Gastrocnemius medialis (tissue), 4 donors: ENCODE measurements at regions not wholly inside any gene's neighbourhood (a gene's known extent, or its start where the extent isn't known, plus 50 kb on each side); places are given as distances from the start of the nearest gene placed in this dataset.

Experiments used
- ATAC-seq, 2 donors: fragments of 150-250 bp; one replicate each; pipeline ENCODE4 v1.9.1; 2016
- DNase-seq, 2 donors: peaks; one replicate each; pipeline ENCODE4 v3.0.0-alpha.2; 2019
- H3K27ac ChIP-seq, 4 donors: fragments of 200-600 bp; sonication (generic); 1 replicate in 1 of 4; 2 replicates in 3 of 4; pipeline ENCODE4 v1.5.1; 2016 to 2018; ENCODE audit warnings: mild to moderate bottlenecking in 2 of 4, moderate library complexity in 1 of 4
- H3K27me3 ChIP-seq, 3 donors: fragments of 200-600 bp; sonication (generic) in 2 of 3; 1 replicate in 1 of 3; 2 replicates in 2 of 3; pipeline versions ENCODE4 v1.5.1 to v1.6.0; 2016 to 2019; ENCODE audit warnings: mild to moderate bottlenecking in 1 of 3, moderate library complexity in 1 of 3
- H3K36me3 ChIP-seq, 2 donors: fragments of 200-600 bp; sonication (generic) in 1 of 2; one replicate each; pipeline ENCODE4 v1.5.1; 2017 to 2018
- H3K4me1 ChIP-seq, 2 donors: fragments of 200-600 bp; sonication (generic) in 1 of 2; one replicate each; pipeline ENCODE4 v1.5.1; 2016 to 2017; ENCODE audit warnings: mild to moderate bottlenecking in 2 of 2
- H3K4me3 ChIP-seq, 4 donors: fragments of 200-600 bp; sonication (generic) in 3 of 4; 1 replicate in 1 of 4; 2 replicates in 3 of 4; pipeline ENCODE4 v1.5.1; 2016 to 2019; ENCODE audit warnings: mild to moderate bottlenecking in 2 of 4
- H3K9me3 ChIP-seq, 3 donors: fragments of 200-600 bp; sonication (generic) in 2 of 3; 1 replicate in 1 of 3; 2 replicates in 2 of 3; pipeline ENCODE4 v1.5.1; 2016 to 2019
- POLR2A ChIP-seq, 2 donors: fragments of 450-650 bp; IDR thresholded peaks; one replicate each; pipeline ENCODE4 v1.6.1; 2017; ENCODE audit warnings: antibody characterized with exemption in 2 of 2, mild to moderate bottlenecking in 2 of 2, moderate library complexity in 2 of 2
- in situ Hi-C, 4 donors: fragments of 200-750 bp; cut with MboI; loops; one replicate each; pipeline versions ENCODE4 v1.15.0 to v1.8.0; 2017; ENCODE audit warnings: low sequenced_read_pairs in 4 of 4
- intact Hi-C: fragments of 100-400 bp; cut with DNase I; formaldehyde crosslinking; loops from one replicate; pipeline ENCODE4 v1.15.1; 2023; ENCODE audit warnings: low total_unique reads
- TF ChIP-seq, protein P1 (sequence below), 5 experiments: fragments of 450-650 bp in 3 of 5; fragments of 200-600 bp in 2 of 5; sonication (generic) in 2 of 5; IDR thresholded peaks in 4 of 5; conservative IDR thresholded peaks in 1 of 5; 1 replicate in 4 of 5; 2 replicates in 1 of 5; pipeline ENCODE4 v1.5.1; 2016 to 2019; ENCODE audit warnings: antibody characterized with exemption in 5 of 5, mild to moderate bottlenecking in 3 of 5, moderate library complexity in 3 of 5

DNA sequence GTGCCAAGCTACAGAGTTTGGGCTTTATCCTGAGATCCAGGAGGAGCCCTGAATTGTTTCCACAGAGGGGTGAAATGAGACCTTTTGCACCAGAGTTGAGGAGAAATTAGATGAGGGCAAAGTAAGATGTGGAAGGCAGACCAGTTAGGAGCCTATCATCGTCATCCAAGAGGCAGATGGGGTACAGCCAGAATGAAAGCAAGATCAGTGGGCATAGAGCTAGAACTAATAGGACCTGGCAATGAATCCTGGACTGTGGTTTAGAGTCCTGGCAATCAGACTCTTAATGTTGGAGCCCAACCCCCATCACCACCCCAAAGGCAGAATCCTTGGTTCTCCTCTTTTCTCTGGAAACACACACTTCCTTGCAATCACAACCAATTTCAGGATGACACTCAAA lies 166.6 kb upstream of the HMGA2 start:
- intact Hi-C loops, result no loop called here
- ATAC-seq (no peak), DNase-seq (no peak)
- no peaks in the 10 kb centered on the region for H3K9me3 ChIP-seq
- no peak for TF ChIP-seq POLR2A (IDR thresholded peaks at IDR 0.05)
- TF ChIP-seq, protein P1, sequence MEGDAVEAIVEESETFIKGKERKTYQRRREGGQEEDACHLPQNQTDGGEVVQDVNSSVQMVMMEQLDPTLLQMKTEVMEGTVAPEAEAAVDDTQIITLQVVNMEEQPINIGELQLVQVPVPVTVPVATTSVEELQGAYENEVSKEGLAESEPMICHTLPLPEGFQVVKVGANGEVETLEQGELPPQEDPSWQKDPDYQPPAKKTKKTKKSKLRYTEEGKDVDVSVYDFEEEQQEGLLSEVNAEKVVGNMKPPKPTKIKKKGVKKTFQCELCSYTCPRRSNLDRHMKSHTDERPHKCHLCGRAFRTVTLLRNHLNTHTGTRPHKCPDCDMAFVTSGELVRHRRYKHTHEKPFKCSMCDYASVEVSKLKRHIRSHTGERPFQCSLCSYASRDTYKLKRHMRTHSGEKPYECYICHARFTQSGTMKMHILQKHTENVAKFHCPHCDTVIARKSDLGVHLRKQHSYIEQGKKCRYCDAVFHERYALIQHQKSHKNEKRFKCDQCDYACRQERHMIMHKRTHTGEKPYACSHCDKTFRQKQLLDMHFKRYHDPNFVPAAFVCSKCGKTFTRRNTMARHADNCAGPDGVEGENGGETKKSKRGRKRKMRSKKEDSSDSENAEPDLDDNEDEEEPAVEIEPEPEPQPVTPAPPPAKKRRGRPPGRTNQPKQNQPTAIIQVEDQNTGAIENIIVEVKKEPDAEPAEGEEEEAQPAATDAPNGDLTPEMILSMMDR (IDR thresholded peaks at IDR 0.05 in 4 of 5, conservative IDR thresholded peaks at IDR 0.05 in 1 of 5), result no peak
- H3K4me3 ChIP-seq, result no peak overlapping the region
- H3K4me1 ChIP-seq, result no peaks in the 10 kb centered on the region
- no peaks in the 10 kb centered on the region for H3K27me3 ChIP-seq
- H3K36me3 ChIP-seq, result no peaks in the 10 kb centered on the region
- in situ Hi-C loops, result no loop called here
- no peak overlapping the region for H3K27ac ChIP-seq

GRCh38 chr12:65658360-65658759 lies 165.9 kb upstream of the HMGA2 start:
- no peak overlapping the region for H3K4me3 ChIP-seq
- no peaks in the 10 kb centered on the region for H3K4me1 ChIP-seq
- ATAC-seq (no peak), DNase-seq (no peak)
- no peaks in the 10 kb centered on the region for H3K36me3 ChIP-seq
- H3K9me3 ChIP-seq, result no peaks in the 10 kb centered on the region
- no peak for TF ChIP-seq POLR2A (IDR thresholded peaks at IDR 0.05)
- TF ChIP-seq, protein P1 (IDR thresholded peaks at IDR 0.05 in 4 of 5, conservative IDR thresholded peaks at IDR 0.05 in 1 of 5), result no peak
- no peaks in the 10 kb centered on the region for H3K27me3 ChIP-seq
- no peak overlapping the region for H3K27ac ChIP-seq
- intact Hi-C loops (no loop called here), in situ Hi-C loops (no loop called here)

DNA sequence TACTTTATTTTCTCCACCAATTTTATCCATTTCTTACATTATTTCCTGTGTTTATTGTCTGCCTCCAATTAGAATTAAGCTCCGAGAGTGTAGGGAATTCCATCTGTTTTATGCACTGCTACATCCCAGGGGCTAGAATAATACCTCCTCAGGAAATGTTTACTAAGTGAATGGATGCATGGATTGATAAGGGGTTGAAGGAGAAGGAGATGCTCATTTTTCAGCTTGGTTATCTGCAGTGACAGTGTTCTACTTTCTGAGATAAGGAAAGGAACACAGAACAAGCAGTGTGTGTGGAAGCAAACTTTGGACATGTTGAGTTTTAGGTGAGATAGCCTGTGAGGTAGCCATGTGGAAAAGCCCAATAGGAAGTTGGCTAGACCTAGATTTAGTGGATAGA lies 164.6 kb upstream of the HMGA2 start:
- TF ChIP-seq, protein P1 (IDR thresholded peaks at IDR 0.05 in 4 of 5, conservative IDR thresholded peaks at IDR 0.05 in 1 of 5), result no peak
- no peak for TF ChIP-seq POLR2A (IDR thresholded peaks at IDR 0.05)
- in situ Hi-C loops, result no loop called here

GRCh38 chr12:65660096-65660495 lies 164.2 kb upstream of the HMGA2 start:
- Histone ChIP-seq H3K9me3 (no peaks in the 10 kb centered on the region), H3K4me1 (no peaks in the 10 kb centered on the region), H3K36me3 (no peaks in the 10 kb centered on the region), H3K4me3 (no peak overlapping the region), H3K27me3 (no peaks in the 10 kb centered on the region), H3K27ac (no peak overlapping the region)
- intact Hi-C loops, result no loop called here
- DNase-seq (no peak), ATAC-seq (no peak)
- in situ Hi-C loops, result no loop called here
- no peak for TF ChIP-seq POLR2A (IDR thresholded peaks at IDR 0.05)
- TF ChIP-seq, protein P1 (IDR thresholded peaks at IDR 0.05 in 4 of 5, conservative IDR thresholded peaks at IDR 0.05 in 1 of 5), result no peak

More for the DNA sequence above, 164.6 kb upstream of the HMGA2 start:
- H3K9me3 ChIP-seq, result no peaks in the 10 kb centered on the region
- no peaks in the 10 kb centered on the region for H3K4me1 ChIP-seq
- ATAC-seq (no peak), DNase-seq (no peak)
- no peak overlapping the region for H3K4me3 ChIP-seq
- no peaks in the 10 kb centered on the region for H3K27me3 ChIP-seq
- H3K36me3 ChIP-seq, result no peaks in the 10 kb centered on the region
- intact Hi-C loops, result no loop called here
- no peak overlapping the region for H3K27ac ChIP-seq

- H3K4me1 ChIP-seq, result no peaks in the 10 kb centered on the region
- H3K27me3 ChIP-seq, result no peaks in the 10 kb centered on the region
- H3K27ac ChIP-seq, result no peak overlapping the region
- no peaks in the 10 kb centered on the region for H3K9me3 ChIP-seq
- DNase-seq (no peak), ATAC-seq (no peak)
- intact Hi-C loops (no loop called here), in situ Hi-C loops (no loop called here)
- no peak overlapping the region for H3K4me3 ChIP-seq
- TF ChIP-seq, protein P1 (IDR thresholded peaks at IDR 0.05 in 4 of 5, conservative IDR thresholded peaks at IDR 0.05 in 1 of 5), result no peak
- H3K36me3 ChIP-seq, result no peaks in the 10 kb centered on the region
Observed at GRCh38 chr12:65660836-65661235, 163.4 kb upstream of the HMGA2 start.
